ENCODE measurements at regions not wholly inside any gene's neighbourhood (a gene's known extent, or its start where the extent isn't known, plus 50 kb on each side); places are given as distances from the start of the nearest gene placed in this dataset.

- ATAC-seq (no peak), DNase-seq (ENCODE audit: low spot score) (no peak)
- Mint-ChIP-seq H3K27me3 (ENCODE audit: low read depth) (0 out of 2 replicates have a peak, but pooled peaks cover 2% of the 10 kb centered on the region), H3K27ac (no peak overlapping the region), H3K4me3 (no peak overlapping the region), H3K9me3 (peaks cover 12% of the 10 kb centered on the region), H3K4me1 (no peaks in the 10 kb centered on the region), H3K36me3 (no peaks in the 10 kb centered on the region)
- ChIA-PET CTCF (no interaction called here), POLR2A (no interaction called here)
- TF ChIP-seq GRHL2 (CRISPR knock-in tag; IDR thresholded peaks at IDR 0.05; ENCODE audit: insufficient replicate concordance, severe bottlenecking): no peak
- no peak for TF ChIP-seq ATF1 (CRISPR knock-in tag; IDR thresholded peaks at IDR 0.05)
- TF ChIP-seq AR (CRISPR knock-in tag; IDR thresholded peaks at IDR 0.05): no peak
- no peak for TF ChIP-seq ZNF532 (CRISPR knock-in tag; IDR thresholded peaks at IDR 0.05; ENCODE audit: borderline replicate concordance)
- TF ChIP-seq OVOL2 (CRISPR knock-in tag; IDR thresholded peaks at IDR 0.05; ENCODE audit: borderline replicate concordance): no peak
- no peak for TF ChIP-seq SOX15 (CRISPR knock-in tag; IDR thresholded peaks at IDR 0.05)
- TF ChIP-seq MYBL2 (CRISPR knock-in tag; IDR thresholded peaks at IDR 0.05): no peak
- TF ChIP-seq SMAD3 (CRISPR knock-in tag; IDR thresholded peaks at IDR 0.05; ENCODE audit: borderline replicate concordance): no peak
- TF ChIP-seq ZNF219 (CRISPR knock-in tag; IDR thresholded peaks at IDR 0.05; ENCODE audit: borderline replicate concordance): no peak
- no peak for TF ChIP-seq SP1 (CRISPR knock-in tag; conservative IDR thresholded peaks at IDR 0.05)
- no peak for TF ChIP-seq HMGXB4 (CRISPR knock-in tag; IDR thresholded peaks at IDR 0.05)
- TF ChIP-seq ZBTB21 (CRISPR knock-in tag; IDR thresholded peaks at IDR 0.05; ENCODE audit: borderline replicate concordance): no peak
- no peak for TF ChIP-seq CTCF (IDR thresholded peaks at IDR 0.05)
- no peak for TF ChIP-seq NR2C2 (CRISPR knock-in tag; IDR thresholded peaks at IDR 0.05)
These were observed 187.9 kb upstream of the SMIM30 start for GRCh38 chr7:113306302-113306701.

- Mint-ChIP-seq H3K27me3 (ENCODE audit: low read depth) (no peaks in the 10 kb centered on the region), H3K4me3 (no peak overlapping the region), H3K36me3 (no peaks in the 10 kb centered on the region), H3K27ac (no peak overlapping the region), H3K9me3 (peaks cover 12% of the 10 kb centered on the region), H3K4me1 (no peaks in the 10 kb centered on the region)
- CTCF ChIA-PET: no interaction called here
- ATAC-seq: no peak
- POLR2A ChIA-PET: no interaction called here
- no peak for DNase-seq (ENCODE audit: low spot score)
- TF ChIP-seq RELA (CRISPR knock-in tag; IDR thresholded peaks at IDR 0.05; ENCODE audit: borderline replicate concordance): no peak
- no peak for TF ChIP-seq USF2 (CRISPR knock-in tag; IDR thresholded peaks at IDR 0.05)
- no peak for TF ChIP-seq TP53 (CRISPR knock-in tag; IDR thresholded peaks at IDR 0.05)
- no peak for TF ChIP-seq NR3C1 (CRISPR knock-in tag; conservative IDR thresholded peaks at IDR 0.05; ENCODE audit: low read depth)
- TF ChIP-seq ATF3 (CRISPR knock-in tag; conservative IDR thresholded peaks at IDR 0.05): no peak
- no peak for TF ChIP-seq ZNF281 (CRISPR knock-in tag; IDR thresholded peaks at IDR 0.05)
These were observed 185.8 kb upstream of the SMIM30 start for GRCh38 chr7:113304104-113304503.

All from WTC11 (cell line).